Activated B cell treated with CpG ODN at 0.5 μM for 24 hours (primary cell): ENCODE measurements at regions not wholly inside any gene's neighbourhood (a gene's known extent, or its start where the extent isn't known, plus 50 kb on each side); places are given as distances from the start of the nearest gene placed in this dataset.

Experiments used
- ATAC-seq: fragments of 200-7000 bp; cut with Tn5 transposase; one replicate; pipeline ENCODE4 v1.10.0; 2021; ENCODE audit warnings: low read depth, mild to moderate bottlenecking, moderate library complexity
- CTCF ChIA-PET: fragments of 350-600 bp; sonication (Branson Sonifier 250); formaldehyde crosslinking; loops from one replicate; lab custom pipeline; 2021; ENCODE audit warnings: antibody characterized with exemption; lab: Charles Lee
- POLR2A ChIA-PET: fragments of 350-600 bp; sonication (Branson Sonifier 250); formaldehyde crosslinking; loops from one replicate; lab custom pipeline; 2021; ENCODE audit warnings: antibody characterized with exemption; lab: Charles Lee
- DNase-seq: peaks from one replicate; pipeline ENCODE4 v3.0.0; 2022
- H3K27ac Mint-ChIP-seq: one replicate; pipeline ENCODE4 v1.8.0; 2020; ENCODE audit warnings: mixed read lengths
- H3K27me3 Mint-ChIP-seq: one replicate; pipeline ENCODE4 v1.8.0; 2021; ENCODE audit warnings: mixed read lengths
- H3K36me3 Mint-ChIP-seq: one replicate; pipeline ENCODE4 v1.8.0; 2021; ENCODE audit warnings: low read depth, mixed read lengths
- H3K4me1 Mint-ChIP-seq: one replicate; pipeline ENCODE4 v1.8.0; 2021; ENCODE audit warnings: mixed read lengths
- H3K4me3 Mint-ChIP-seq: one replicate; pipeline ENCODE4 v1.8.0; 2020; ENCODE audit warnings: mild to moderate bottlenecking, mixed read lengths
- H3K9me3 Mint-ChIP-seq: one replicate; pipeline ENCODE4 v1.8.0; 2020; ENCODE audit warnings: mixed read lengths
- CTCF ChIP-seq: fragments of 200-600 bp; IDR thresholded peaks from one replicate; pipeline ENCODE4 v1.8.0; 2022; ENCODE audit warnings: antibody characterized with exemption, mild to moderate bottlenecking
- intact Hi-C: fragments of 100-400 bp; cut with micrococcal nuclease; formaldehyde crosslinking; loops from one replicate; pipeline ENCODE4 v1.15.1; 2024

- no peaks in the 10 kb centered on the region for H3K4me1 Mint-ChIP-seq
- peaks cover 3% of the 10 kb centered on the region for H3K9me3 Mint-ChIP-seq
- ATAC-seq (no peak), DNase-seq (no peak)
- H3K27ac Mint-ChIP-seq, result no peak overlapping the region
- CTCF ChIA-PET, result interaction anchor here (0.8 to 2.4 kb wide), 9 partner anchors 10 to 1832 kb away, joined by 3 to 13 read pairs (median 6); no protein-coding TSS in a partner anchor
- TF ChIP-seq CTCF, result peak; percentile 44
- intact Hi-C loops, result loop anchor here (1.0 to 5.0 kb wide), 4 partner anchors 760 to 1557 kb away; no protein-coding TSS in a partner anchor
- H3K36me3 Mint-ChIP-seq, result no peaks in the 10 kb centered on the region
- POLR2A ChIA-PET, result no interaction called here
- H3K27me3 Mint-ChIP-seq, result no peaks in the 10 kb centered on the region
- H3K4me3 Mint-ChIP-seq, result no peak overlapping the region
Observed at GRCh38 chr16:73956587-73957494, 339.8 kb upstream of the PSMD7 start.

- no peak overlapping the region for H3K4me3 Mint-ChIP-seq
- DNase-seq (no peak), ATAC-seq (no peak)
- no peaks in the 10 kb centered on the region for H3K9me3 Mint-ChIP-seq
- H3K27me3 Mint-ChIP-seq, result no peaks in the 10 kb centered on the region
- no peak for TF ChIP-seq CTCF
- H3K27ac Mint-ChIP-seq, result no peak overlapping the region
- intact Hi-C loops, result loop anchor here (1.0 to 5.0 kb wide), 4 partner anchors 758 to 1555 kb away; no protein-coding TSS in a partner anchor
- ChIA-PET POLR2A (no interaction called here), CTCF (interaction anchor here (1.3 to 2.4 kb wide), 7 partner anchors 11 to 1831 kb away, joined by 3 to 13 read pairs (median 7); no protein-coding TSS in a partner anchor)
- H3K4me1 Mint-ChIP-seq, result no peaks in the 10 kb centered on the region
- no peaks in the 10 kb centered on the region for H3K36me3 Mint-ChIP-seq
Observed at GRCh38 chr16:73955702-73956101, 340.9 kb upstream of the PSMD7 start.

GRCh38 chr16:73955255-73955654 is 341.4 kb upstream of the PSMD7 start:
- Mint-ChIP-seq H3K27me3 (no peaks in the 10 kb centered on the region), H3K4me1 (no peaks in the 10 kb centered on the region), H3K27ac (no peak overlapping the region), H3K9me3 (no peaks in the 10 kb centered on the region), H3K4me3 (no peak overlapping the region), H3K36me3 (no peaks in the 10 kb centered on the region)
- no peak for DNase-seq
- no peak for TF ChIP-seq CTCF
- CTCF ChIA-PET, result interaction anchor here (1.3 to 2.4 kb wide), 4 partner anchors 11 to 1830 kb away, joined by 3 to 13 read pairs (median 10); no protein-coding TSS in a partner anchor
- ATAC-seq, result no peak
- POLR2A ChIA-PET, result no interaction called here
- intact Hi-C loops, result loop anchor here (5.0 kb wide), 1 partner anchor 758 kb away; no protein-coding TSS in a partner anchor

GRCh38 chr16:73951481-73951880 is 345.1 kb upstream of the PSMD7 start:
- ChIA-PET CTCF (no interaction called here), POLR2A (no interaction called here)
- ATAC-seq (no peak), DNase-seq (no peak)
- Mint-ChIP-seq H3K9me3 (no peaks in the 10 kb centered on the region), H3K4me1 (no peaks in the 10 kb centered on the region), H3K4me3 (no peak overlapping the region), H3K27ac (no peak overlapping the region), H3K36me3 (no peaks in the 10 kb centered on the region), H3K27me3 (no peaks in the 10 kb centered on the region)
- no peak for TF ChIP-seq CTCF
- intact Hi-C loops, result no loop called here

- Mint-ChIP-seq H3K9me3 (no peaks in the 10 kb centered on the region), H3K27ac (no peak overlapping the region), H3K4me1 (no peaks in the 10 kb centered on the region), H3K27me3 (no peaks in the 10 kb centered on the region), H3K36me3 (no peaks in the 10 kb centered on the region), H3K4me3 (no peak overlapping the region)
- no peak for TF ChIP-seq CTCF
- CTCF ChIA-PET, result no interaction called here
- POLR2A ChIA-PET, result no interaction called here
- ATAC-seq (no peak), DNase-seq (no peak)
- intact Hi-C loops, result no loop called here
Observed at GRCh38 chr16:73949574-73950320, 346.9 kb upstream of the PSMD7 start.
